IgD-negative memory B cell (primary cell): ENCODE measurements at regions not wholly inside any gene's neighbourhood (a gene's known extent, or its start where the extent isn't known, plus 50 kb on each side); places are given as distances from the start of the nearest gene placed in this dataset.

ENCODE experiments used
- H3K27ac Mint-ChIP-seq, 3 donors: one replicate each; pipeline ENCODE4 v1.8.0; 2020 to 2022; ENCODE audit warnings: mild to moderate bottlenecking in 3 of 3, mixed read lengths in 3 of 3, moderate library complexity in 1 of 3
- H3K27me3 Mint-ChIP-seq: one replicate; pipeline ENCODE4 v1.8.0; 2021; ENCODE audit warnings: mixed read lengths
- H3K36me3 Mint-ChIP-seq: one replicate; pipeline ENCODE4 v1.8.0; 2020; ENCODE audit warnings: mild to moderate bottlenecking, mixed read lengths
- H3K4me1 Mint-ChIP-seq, 3 donors: one replicate each; pipeline ENCODE4 v1.8.0; 2020 to 2022; ENCODE audit warnings: mixed read lengths in 3 of 3, mild to moderate bottlenecking in 1 of 3
- H3K4me3 Mint-ChIP-seq, 4 donors: one replicate each; pipeline ENCODE4 v1.8.0; 2020 to 2022; ENCODE audit warnings: mild to moderate bottlenecking in 4 of 4, mixed read lengths in 4 of 4, moderate library complexity in 3 of 4
- H3K9me3 Mint-ChIP-seq, 3 donors: one replicate each; pipeline ENCODE4 v1.8.0; 2020 to 2021; ENCODE audit warnings: mixed read lengths in 3 of 3, mild to moderate bottlenecking in 1 of 3

GRCh38 chr6:41404182-41404845 lies 68.9 kb downstream of the NCR2 start:
- Mint-ChIP-seq H3K27me3 (peaks cover 23% of the 10 kb centered on the region), H3K36me3 (no peaks in the 10 kb centered on the region), H3K27ac (no peak overlapping the region), H3K4me1 (no peaks in the 10 kb centered on the region), H3K9me3 (peaks cover 5 to 8% (median 5%) of the 10 kb centered on the region in 3 donors), H3K4me3 (no peak overlapping the region)

- no peak overlapping the region for H3K4me3 Mint-ChIP-seq
- no peak overlapping the region for H3K27ac Mint-ChIP-seq
- H3K36me3 Mint-ChIP-seq, result no peaks in the 10 kb centered on the region
- H3K27me3 Mint-ChIP-seq, result peaks cover 20% of the 10 kb centered on the region
- H3K9me3 Mint-ChIP-seq, result peaks cover 5 to 8% (median 5%) of the 10 kb centered on the region in 3 donors
- H3K4me1 Mint-ChIP-seq, result no peaks in the 10 kb centered on the region
Observed at GRCh38 chr6:41405941-41406727, 70.7 kb downstream of the NCR2 start.

GRCh38 chr6:41406728-41407489 lies 71.5 kb downstream of the NCR2 start:
- H3K9me3 Mint-ChIP-seq, result peaks cover under 1 to 2% (median under 1%) of the 10 kb centered on the region in 3 donors
- no peak overlapping the region for H3K4me3 Mint-ChIP-seq
- H3K36me3 Mint-ChIP-seq, result no peaks in the 10 kb centered on the region
- H3K27me3 Mint-ChIP-seq, result peaks cover 18% of the 10 kb centered on the region
- H3K27ac Mint-ChIP-seq, result no peak overlapping the region
- H3K4me1 Mint-ChIP-seq, result no peaks in the 10 kb centered on the region

GRCh38 chr6:41408576-41408975 lies 73.2 kb downstream of the NCR2 start:
- Mint-ChIP-seq H3K27me3 (peaks cover 17% of the 10 kb centered on the region), H3K4me1 (no peaks in the 10 kb centered on the region), H3K36me3 (no peaks in the 10 kb centered on the region), H3K4me3 (no peak overlapping the region), H3K9me3 (peaks cover 0 to 2% (median 0%) of the 10 kb centered on the region in 3 donors), H3K27ac (no peak overlapping the region)

- H3K36me3 Mint-ChIP-seq, result no peaks in the 10 kb centered on the region
- H3K27ac Mint-ChIP-seq, result no peak overlapping the region
- H3K9me3 Mint-ChIP-seq, result peaks cover 0 to 2% (median 0%) of the 10 kb centered on the region in 3 donors
- no peak overlapping the region for H3K4me3 Mint-ChIP-seq
- peaks cover 18% of the 10 kb centered on the region for H3K27me3 Mint-ChIP-seq
- no peaks in the 10 kb centered on the region for H3K4me1 Mint-ChIP-seq
Observed at GRCh38 chr6:41408982-41409381, 73.6 kb downstream of the NCR2 start.

- H3K4me3 Mint-ChIP-seq, result no peak overlapping the region
- peaks cover 0 to 2% (median 0%) of the 10 kb centered on the region in 3 donors for H3K9me3 Mint-ChIP-seq
- H3K27me3 Mint-ChIP-seq, result peaks cover 16% of the 10 kb centered on the region
- H3K27ac Mint-ChIP-seq, result no peak overlapping the region
- no peaks in the 10 kb centered on the region for H3K36me3 Mint-ChIP-seq
- H3K4me1 Mint-ChIP-seq, result no peaks in the 10 kb centered on the region
Observed at GRCh38 chr6:41409489-41409888, 74.1 kb downstream of the NCR2 start.

GRCh38 chr6:41411961-41412360 lies 76.6 kb downstream of the NCR2 start:
- H3K27ac Mint-ChIP-seq, result no peak overlapping the region
- no peaks in the 10 kb centered on the region for H3K9me3 Mint-ChIP-seq
- H3K27me3 Mint-ChIP-seq, result peaks cover 27% of the 10 kb centered on the region
- H3K36me3 Mint-ChIP-seq, result no peaks in the 10 kb centered on the region
- no peaks in the 10 kb centered on the region for H3K4me1 Mint-ChIP-seq
- H3K4me3 Mint-ChIP-seq, result no peak overlapping the region

- no peaks in the 10 kb centered on the region for H3K36me3 Mint-ChIP-seq
- H3K27me3 Mint-ChIP-seq, result peaks cover 31% of the 10 kb centered on the region
- H3K9me3 Mint-ChIP-seq, result no peaks in the 10 kb centered on the region
- no peak overlapping the region for H3K4me3 Mint-ChIP-seq
- H3K27ac Mint-ChIP-seq, result no peak overlapping the region
- H3K4me1 Mint-ChIP-seq, result no peaks in the 10 kb centered on the region
Observed at GRCh38 chr6:41413250-41413649, 77.8 kb downstream of the NCR2 start.

GRCh38 chr6:41416501-41416837 lies 81.1 kb downstream of the NCR2 start:
- H3K4me1 Mint-ChIP-seq, result no peaks in the 10 kb centered on the region
- no peak overlapping the region for H3K4me3 Mint-ChIP-seq
- H3K36me3 Mint-ChIP-seq, result no peaks in the 10 kb centered on the region
- peaks cover 0 to 6% (median 3%) of the 10 kb centered on the region in 3 donors for H3K9me3 Mint-ChIP-seq
- peaks cover 27% of the 10 kb centered on the region for H3K27me3 Mint-ChIP-seq
- H3K27ac Mint-ChIP-seq, result no peak overlapping the region

GRCh38 chr6:41418741-41419140 lies 83.3 kb downstream of the NCR2 start:
- H3K9me3 Mint-ChIP-seq, result peaks cover 0 to 6% (median 3%) of the 10 kb centered on the region in 3 donors
- no peak overlapping the region for H3K27ac Mint-ChIP-seq
- H3K4me3 Mint-ChIP-seq, result no peak overlapping the region
- H3K27me3 Mint-ChIP-seq, result peaks cover 24% of the 10 kb centered on the region
- no peaks in the 10 kb centered on the region for H3K36me3 Mint-ChIP-seq
- H3K4me1 Mint-ChIP-seq, result no peaks in the 10 kb centered on the region

- H3K36me3 Mint-ChIP-seq, result no peaks in the 10 kb centered on the region
- H3K9me3 Mint-ChIP-seq, result peaks cover 0 to 6% (median 3%) of the 10 kb centered on the region in 3 donors
- no peak overlapping the region for H3K27ac Mint-ChIP-seq
- H3K27me3 Mint-ChIP-seq, result peaks cover 22% of the 10 kb centered on the region
- H3K4me1 Mint-ChIP-seq, result no peaks in the 10 kb centered on the region
- no peak overlapping the region for H3K4me3 Mint-ChIP-seq
Observed at GRCh38 chr6:41419385-41419784, 84.0 kb downstream of the NCR2 start.

- Mint-ChIP-seq H3K27me3 (peaks cover 18% of the 10 kb centered on the region), H3K36me3 (no peaks in the 10 kb centered on the region), H3K27ac (no peak overlapping the region), H3K4me3 (no peak overlapping the region), H3K4me1 (no peaks in the 10 kb centered on the region), H3K9me3 (peaks cover 0 to 6% (median 3%) of the 10 kb centered on the region in 3 donors)
Observed at GRCh38 chr6:41420186-41420585, 84.8 kb downstream of the NCR2 start.

GRCh38 chr6:41422161-41422560 lies 86.8 kb downstream of the NCR2 start:
- Mint-ChIP-seq H3K4me1 (no peaks in the 10 kb centered on the region), H3K36me3 (no peaks in the 10 kb centered on the region), H3K27ac (no peak overlapping the region), H3K9me3 (peaks cover 0 to 6% (median 3%) of the 10 kb centered on the region in 3 donors), H3K4me3 (no peak overlapping the region), H3K27me3 (peaks cover 6% of the 10 kb centered on the region)

GRCh38 chr6:41423002-41423401 lies 87.6 kb downstream of the NCR2 start:
- Mint-ChIP-seq H3K9me3 (peaks cover 0 to 6% (median 3%) of the 10 kb centered on the region in 3 donors), H3K4me3 (peak overlapping the region in 1 of 4 donors; percentile 33), H3K4me1 (no peaks in the 10 kb centered on the region), H3K27ac (no peak overlapping the region), H3K36me3 (no peaks in the 10 kb centered on the region), H3K27me3 (peaks cover 2% of the 10 kb centered on the region)

GRCh38 chr6:41424370-41425058 lies 89.1 kb downstream of the NCR2 start:
- no peaks in the 10 kb centered on the region for H3K36me3 Mint-ChIP-seq
- peaks cover 2% of the 10 kb centered on the region for H3K27me3 Mint-ChIP-seq
- peaks cover 0 to under 1% (median 0%) of the 10 kb centered on the region in 3 donors for H3K9me3 Mint-ChIP-seq
- no peak overlapping the region for H3K27ac Mint-ChIP-seq
- H3K4me3 Mint-ChIP-seq, result no peak overlapping the region
- H3K4me1 Mint-ChIP-seq, result peaks cover 6 to 8% (median 7%) of the 10 kb centered on the region in 3 donors
